K562 (cell line): ENCODE measurements at regions not wholly inside any gene's neighbourhood (a gene's known extent, or its start where the extent isn't known, plus 50 kb on each side); places are given as distances from the start of the nearest gene placed in this dataset.

Source experiments
- ATAC-seq: fragments of 200-7000 bp; cut with Tn5 transposase; 3 replicates; pipeline ENCODE4 v1.9.1; 2020; ENCODE audit warnings: moderate library complexity
- BruUV-seq: library from RNA; stranded (reverse); fragments of 400-500 nt; replicated peaks from 2 replicates; lab custom pipeline; 2021; lab: Mats Ljungman, UMichigan
- CTCF ChIA-PET: fragments of 300-600 bp; formaldehyde crosslinking; extraction: SDS; loops from one replicate; lab custom pipeline; 2021; ENCODE audit warnings: low intra/inter-chr PET ratio; lab: Yijun Ruan, JAX
- POLR2A ChIA-PET: fragments of 300-600, 350-650 bp; sonication (Branson Sonifier 250); formaldehyde crosslinking; extraction: SDS; loops from one replicate; lab custom pipeline; 2021; ENCODE audit warnings: antibody characterized with exemption, inconsistent platforms; lab: Yijun Ruan, JAX
- DNase-seq, 4 experiments: peaks; one replicate each; pipeline versions ENCODE4 v3.0.0 to v3.0.0-alpha.2; 2011 to 2018; ENCODE audit warnings: low spot score in 3 of 4, mixed read lengths in 3 of 4; ENCODE audit errors: extremely low read depth in 1 of 4
- FAIRE-seq: peaks from 2 replicates; lab custom pipeline; 2011; peaks lifted over from hg19 to GRCh38; lab: Jason Lieb, UNC
- H2AFZ ChIP-seq: 2 replicates; pipeline ENCODE4 v1.6.0; 2011; ENCODE audit warnings: low read depth, low read length, control low read depth, inconsistent platforms
- H3K27ac ChIP-seq: fragments of 200-600 bp; 3 replicates; pipeline ENCODE4 v1.8.0; 2011; ENCODE audit warnings: low read depth, mild to moderate bottlenecking, control low read depth, inconsistent platforms, low read length, moderate library complexity, mixed read lengths; ENCODE audit errors: extremely low read depth
- H3K27me3 ChIP-seq, 2 experiments: fragments of 300-600 bp in 1 of 2; 2 replicates in 1 of 2; 3 replicates in 1 of 2; pipeline versions ENCODE4 v1.6.0 to v1.8.0; 2011; ENCODE audit warnings: inconsistent platforms in 2 of 2, low read length in 2 of 2, mild to moderate bottlenecking in 1 of 2, mixed read lengths in 1 of 2, moderate library complexity in 1 of 2; ENCODE audit not compliant: control insufficient read depth in 2 of 2, insufficient read depth in 2 of 2
- H3K36me3 ChIP-seq: fragments of 300-600 bp; 3 replicates; pipeline ENCODE4 v1.8.0; 2011; ENCODE audit warnings: mild to moderate bottlenecking, low read length, inconsistent platforms; ENCODE audit not compliant: control insufficient read depth, insufficient read depth
- H3K4me1 ChIP-seq, 2 experiments: fragments of 200-600 bp in 1 of 2; replicated peaks in 1 of 2; 2 replicates in 1 of 2; 3 replicates in 1 of 2; pipeline versions ENCODE4 v1.5.1 to v1.8.0; 2011; ENCODE audit warnings: inconsistent platforms in 2 of 2, low read length in 2 of 2, mild to moderate bottlenecking in 1 of 2, mixed read lengths in 1 of 2, moderate library complexity in 1 of 2; ENCODE audit not compliant: control insufficient read depth in 2 of 2, insufficient read depth in 2 of 2
- H3K4me2 ChIP-seq: 2 replicates; pipeline ENCODE4 v1.6.1; 2011; ENCODE audit warnings: low read length, control low read depth, inconsistent platforms, mixed read lengths; ENCODE audit not compliant: insufficient read depth
- H3K4me3 ChIP-seq: fragments of 200-600 bp; sonication (generic), shearing (Covaris generic); 2 replicates; pipeline ENCODE4 v1.5.1; 2016; ENCODE audit warnings: control low read depth, inconsistent platforms
- H3K79me2 ChIP-seq: fragments of 200-600 bp; 3 replicates; pipeline ENCODE4 v1.8.0; 2011; ENCODE audit warnings: low read length, inconsistent platforms; ENCODE audit not compliant: control insufficient read depth, insufficient read depth
- H3K9ac ChIP-seq, 2 experiments: 2 replicates each; pipeline versions ENCODE4 v1.6.0 to v1.6.1; 2011; ENCODE audit warnings: low read depth in 2 of 2, low read length in 2 of 2, control low read depth in 1 of 2, inconsistent platforms in 1 of 2, mild to moderate bottlenecking in 1 of 2, mixed read lengths in 1 of 2; ENCODE audit not compliant: insufficient read depth in 1 of 2
- H3K9me1 ChIP-seq: one replicate; pipeline ENCODE4 v1.6.0; 2011; ENCODE audit warnings: inconsistent platforms, mild to moderate bottlenecking, low read length, moderate library complexity; ENCODE audit not compliant: control insufficient read depth, insufficient read depth
- H3K9me3 ChIP-seq: replicated peaks from 2 replicates; pipeline ENCODE4 v1.5.1; 2011; ENCODE audit warnings: low read depth, low read length, inconsistent platforms; ENCODE audit not compliant: control insufficient read depth, insufficient read depth
- H4K20me1 ChIP-seq: replicated peaks from 2 replicates; pipeline ENCODE4 v1.6.1; 2011; ENCODE audit warnings: low read length, inconsistent platforms, mixed read lengths; ENCODE audit not compliant: control insufficient read depth, insufficient read depth
- CTCF ChIP-seq, 3 experiments: IDR thresholded peaks in 2 of 3; conservative IDR thresholded peaks in 1 of 3; 2 replicates each; pipeline ENCODE4 v1.5.1; 2011 to 2012; ENCODE audit warnings: low read length in 3 of 3, mild to moderate bottlenecking in 3 of 3, control low read depth in 2 of 3, improper control_type of control experiment in 1 of 3, inconsistent platforms in 1 of 3, low read depth in 1 of 3, mixed read lengths in 1 of 3, moderate library complexity in 1 of 3; ENCODE audit not compliant: insufficient read depth in 2 of 3
- LARP7 ChIP-seq: fragments of 450-650 bp; IDR thresholded peaks from 2 replicates; pipeline ENCODE4 v1.6.1; 2016
- MEIS2 ChIP-seq: fragments of 450-650 bp; IDR thresholded peaks from 2 replicates; pipeline ENCODE4 v1.6.1; 2014; ENCODE audit warnings: mild to moderate bottlenecking; ENCODE audit not compliant: partially characterized antibody
- NBN ChIP-seq: fragments of 450-650 bp; IDR thresholded peaks from 2 replicates; pipeline ENCODE4 v1.6.1; 2016; ENCODE audit warnings: low read depth, mild to moderate bottlenecking
- SIX5 ChIP-seq, 2 experiments: IDR thresholded peaks; 2 replicates each; pipeline ENCODE4 v1.6.1; 2011; ENCODE audit warnings: low read length in 2 of 2, borderline replicate concordance in 1 of 2, low read depth in 1 of 2, mild to moderate bottlenecking in 1 of 2, moderate library complexity in 1 of 2; ENCODE audit not compliant: insufficient read depth in 1 of 2
- YY1 ChIP-seq, 3 experiments: IDR thresholded peaks; 2 replicates each; pipeline ENCODE4 v1.6.1; 2011; ENCODE audit warnings: low read length in 2 of 3, mild to moderate bottlenecking in 2 of 3, moderate library complexity in 2 of 3, borderline replicate concordance in 1 of 3, control low read depth in 1 of 3, low read depth in 1 of 3; ENCODE audit not compliant: insufficient read depth in 3 of 3, insufficient replicate concordance in 2 of 3, control insufficient read depth in 1 of 3, insufficient read length in 1 of 3; ENCODE audit errors: extremely low read depth in 1 of 3
- WGBS: fragments of 100-300 bp; shearing (Covaris generic); methylation state at CpG from one replicate; pipeline ENCODE4 v1.1.6; 2016; ENCODE audit warnings: low coverage, mixed read lengths; ENCODE audit not compliant: insufficient coverage; ENCODE audit errors: missing lambda C conversion rate; 5-methylcytosine and 5-hydroxymethylcytosine counted together
- in situ Hi-C: fragments of 300-500 bp; cut with MboI; formaldehyde crosslinking; loops from 4 replicates; pipeline ENCODE4 v1.15.0; 2018; ENCODE audit warnings: inconsistent platforms, mixed read lengths
- intact Hi-C: fragments of 100-400 bp; cut with micrococcal nuclease; formaldehyde crosslinking; loops from 2 replicates; pipeline ENCODE4 v1.14.2; 2022

- TF ChIP-seq CTCF (IDR thresholded peaks at IDR 0.05 in 2 of 3, conservative IDR thresholded peaks at IDR 0.05 in 1 of 3; ENCODE audit: insufficient read depth in 2 of 3, low read depth in 1 of 3, low read length in 3 of 3) (no peak), MEIS2 (no peak)
- TF ChIP-seq, all 486 proteins: peak for 0
Observed at GRCh38 chr2:52698408-52698807, 1069.2 kb upstream of the CHAC2 start (continued).

- Histone ChIP-seq H3K9me1 (no peaks in the 10 kb centered on the region), H3K9ac (no peak overlapping the region), H3K36me3 (no peaks in the 10 kb centered on the region), H3K4me2 (no peak overlapping the region), H3K27ac (no peak overlapping the region), H3K79me2 (no peaks in the 10 kb centered on the region), H3K9me3 (no peaks in the 10 kb centered on the region; the same call in 1 of the 2 replicates), H3K4me3 (no peak overlapping the region), H3K27me3 (no peaks in the 10 kb centered on the region), H4K20me1 (no peaks in the 10 kb centered on the region), H3K4me1 (no peaks in the 10 kb centered on the region), H2AFZ (no peak overlapping the region)
- DNase-seq (no peak), ATAC-seq (no peak), FAIRE-seq (no peak)
- intact Hi-C loops (no loop called here), in situ Hi-C loops (no loop called here)
- POLR2A ChIA-PET, result no interaction called here
- 1% methylated on average over 4 of the region's 4 CpGs for WGBS
- no peak for TF ChIP-seq LARP7
- no peak for TF ChIP-seq YY1 (IDR thresholded peaks at IDR 0.05; ENCODE audit: borderline replicate concordance in 1 of 3, control insufficient read depth in 1 of 3, extremely low read depth in 1 of 3, insufficient read depth in 3 of 3, insufficient read length in 1 of 3, insufficient replicate concordance in 2 of 3, low read depth in 1 of 3, low read length in 2 of 3)
- no peak for TF ChIP-seq NBN
- TF ChIP-seq SIX5 (IDR thresholded peaks at IDR 0.05; ENCODE audit: borderline replicate concordance in 1 of 2, insufficient read depth in 1 of 2, low read depth in 1 of 2, low read length in 2 of 2), result no peak
- CTCF ChIA-PET, result no interaction called here
- no TSS peak for BruUV-seq
Observed at GRCh38 chr2:52697690-52698089, 1069.9 kb upstream of the CHAC2 start.
